Lower leg skin (tissue), 3 donors: ENCODE measurements at regions not wholly inside any gene's neighbourhood (a gene's known extent, or its start where the extent isn't known, plus 50 kb on each side); places are given as distances from the start of the nearest gene placed in this dataset.

Source experiments
- CTCF ChIP-seq, 3 donors: fragments of 450-650 bp; IDR thresholded peaks; one replicate each; pipeline ENCODE4 v1.5.1; 2016; ENCODE audit warnings: antibody characterized with exemption in 3 of 3, mild to moderate bottlenecking in 3 of 3, moderate library complexity in 2 of 3
- POLR2A ChIP-seq, 2 donors: fragments of 450-650 bp; IDR thresholded peaks; one replicate each; pipeline ENCODE4 v1.6.1; 2016 to 2017; ENCODE audit warnings: antibody characterized with exemption in 2 of 2, mild to moderate bottlenecking in 1 of 2, moderate library complexity in 1 of 2

GRCh38 chr21:18907076-18907475, 503.5 kb upstream of the TMPRSS15 start:
- TF ChIP-seq CTCF (IDR thresholded peaks at IDR 0.05) (no peak), POLR2A (IDR thresholded peaks at IDR 0.05) (no peak)
